GM19372 (cell line): ENCODE measurements at regions not wholly inside any gene's neighbourhood (a gene's known extent, or its start where the extent isn't known, plus 50 kb on each side); places are given as distances from the start of the nearest gene placed in this dataset.

Experiments
- ATAC-seq: cut with Tn5 transposase; IDR thresholded peaks from one replicate; pipeline ENCODE4 v1.9.1; 2021; ENCODE audit warnings: mild to moderate bottlenecking, low read depth, moderate library complexity; ENCODE audit not compliant: unreplicated experiment

GRCh38 chr3:99145031-99145430, 243.5 kb upstream of the DCBLD2 start:
- ATAC-seq: no peak

GRCh38 chr3:99143493-99143892, 242.0 kb upstream of the DCBLD2 start:
- no peak for ATAC-seq

GRCh38 chr3:99134986-99135385, 233.5 kb upstream of the DCBLD2 start:
- no peak for ATAC-seq

GRCh38 chr3:99131876-99132275, 230.4 kb upstream of the DCBLD2 start:
- no peak for ATAC-seq

- no peak for ATAC-seq
Measured at GRCh38 chr3:99128725-99129505, 227.4 kb upstream of the DCBLD2 start.

- no peak for ATAC-seq
Measured at GRCh38 chr3:99128235-99128634, 226.7 kb upstream of the DCBLD2 start.

- ATAC-seq: no peak
Measured at GRCh38 chr3:99126316-99126715, 224.8 kb upstream of the DCBLD2 start.

- ATAC-seq: no peak
Measured at GRCh38 chr3:99119385-99119784, 217.9 kb upstream of the DCBLD2 start.

GRCh38 chr3:99118381-99118780, 216.9 kb upstream of the DCBLD2 start:
- ATAC-seq: no peak

GRCh38 chr3:99114565-99115291, 213.2 kb upstream of the DCBLD2 start:
- no peak for ATAC-seq

GRCh38 chr3:99111235-99111634, 209.7 kb upstream of the DCBLD2 start:
- ATAC-seq: no peak

- ATAC-seq: no peak
Measured at GRCh38 chr3:99110401-99110800, 208.9 kb upstream of the DCBLD2 start.

GRCh38 chr3:99108508-99108907, 207.0 kb upstream of the DCBLD2 start:
- no peak for ATAC-seq

GRCh38 chr3:99094606-99095005, 193.1 kb upstream of the DCBLD2 start:
- ATAC-seq: no peak

GRCh38 chr3:99087277-99087676, 185.8 kb upstream of the DCBLD2 start:
- no peak for ATAC-seq

GRCh38 chr3:99084826-99085225, 183.3 kb upstream of the DCBLD2 start:
- no peak for ATAC-seq

GRCh38 chr3:99084156-99084555, 182.7 kb upstream of the DCBLD2 start:
- no peak for ATAC-seq

- no peak for ATAC-seq
Measured at GRCh38 chr3:99071096-99071495, 169.6 kb upstream of the DCBLD2 start.

- no peak for ATAC-seq
Measured at GRCh38 chr3:99069973-99070372, 168.5 kb upstream of the DCBLD2 start.

GRCh38 chr3:99066863-99067262, 165.4 kb upstream of the DCBLD2 start:
- no peak for ATAC-seq

- ATAC-seq: no peak
Measured at GRCh38 chr3:99049164-99049563, 147.7 kb upstream of the DCBLD2 start.

GRCh38 chr3:99041747-99042146, 140.3 kb upstream of the DCBLD2 start:
- no peak for ATAC-seq
